GM18867 (cell line): ENCODE measurements at regions not wholly inside any gene's neighbourhood (a gene's known extent, or its start where the extent isn't known, plus 50 kb on each side); places are given as distances from the start of the nearest gene placed in this dataset.
A peak's percentile ranks its signal among the peaks of the same experiment; 100 is the strongest.
"Not testable (repeated sequence)": the region's sequence is repeated elsewhere in the genome, so short reads cannot be mapped to it uniquely, and the experiment has no call there.

Source experiments
- ATAC-seq: cut with Tn5 transposase; IDR thresholded peaks from one replicate; pipeline ENCODE4 v1.9.1; 2021; ENCODE audit warnings: mild to moderate bottlenecking, moderate library complexity; ENCODE audit not compliant: unreplicated experiment

- ATAC-seq: no peak
These were observed 67.2 kb downstream of the BUB3 start for GRCh38 chr10:123221418-123221817.

- ATAC-seq: no peak
These were observed 68.6 kb downstream of the BUB3 start for GRCh38 chr10:123222832-123223231.

GRCh38 chr10:123227706-123228105 lies 73.5 kb downstream of the BUB3 start:
- no peak for ATAC-seq

- ATAC-seq: no peak
These were observed 75.9 kb downstream of the BUB3 start for GRCh38 chr10:123229927-123230630.

- not testable (repeated sequence) for ATAC-seq
These were observed 78.7 kb downstream of the BUB3 start for GRCh38 chr10:123232879-123233278.

GRCh38 chr10:123235014-123235413 lies 80.8 kb downstream of the BUB3 start:
- not testable (repeated sequence) for ATAC-seq

GRCh38 chr10:123236126-123236525 lies 81.9 kb downstream of the BUB3 start:
- no peak for ATAC-seq

GRCh38 chr10:123240250-123240649 lies 86.0 kb downstream of the BUB3 start:
- ATAC-seq: no peak

- no peak for ATAC-seq
These were observed 86.6 kb downstream of the BUB3 start for GRCh38 chr10:123240776-123241175.

GRCh38 chr10:123241391-123242141 lies 87.4 kb downstream of the BUB3 start:
- ATAC-seq: peak; percentile 70

- no peak for ATAC-seq
These were observed 90.5 kb downstream of the BUB3 start for GRCh38 chr10:123244747-123245146.

GRCh38 chr10:123245264-123245663 lies 91.1 kb downstream of the BUB3 start:
- no peak for ATAC-seq

- no peak for ATAC-seq
These were observed 95.7 kb downstream of the BUB3 start for GRCh38 chr10:123249894-123250293.

GRCh38 chr10:123250640-123251039 lies 96.4 kb downstream of the BUB3 start:
- no peak for ATAC-seq

- ATAC-seq: no peak
These were observed 98.6 kb downstream of the BUB3 start for GRCh38 chr10:123252779-123253178.

GRCh38 chr10:123254343-123254742 lies 100.1 kb downstream of the BUB3 start:
- ATAC-seq: not testable (repeated sequence)

GRCh38 chr10:123257904-123258456 lies 103.8 kb downstream of the BUB3 start:
- no peak for ATAC-seq

- no peak for ATAC-seq
These were observed 104.9 kb downstream of the BUB3 start for GRCh38 chr10:123259081-123259480.

- no peak for ATAC-seq
These were observed 105.6 kb downstream of the BUB3 start for GRCh38 chr10:123259791-123260190.

GRCh38 chr10:123262456-123262855 lies 108.3 kb downstream of the BUB3 start:
- no peak for ATAC-seq

GRCh38 chr10:123266971-123267370 lies 112.8 kb downstream of the BUB3 start:
- ATAC-seq: no peak

- ATAC-seq: no peak
These were observed 114.9 kb downstream of the BUB3 start for GRCh38 chr10:123269017-123269552.
